HG02840 (cell line): ENCODE measurements at regions not wholly inside any gene's neighbourhood (a gene's known extent, or its start where the extent isn't known, plus 50 kb on each side); places are given as distances from the start of the nearest gene placed in this dataset.

Source experiments
- ATAC-seq: cut with Tn5 transposase; IDR thresholded peaks from one replicate; pipeline ENCODE4 v1.9.1; 2021; ENCODE audit warnings: mild to moderate bottlenecking, moderate library complexity, moderate number of reproducible peaks; ENCODE audit not compliant: unreplicated experiment, low FRiP score

GRCh38 chr17:5816491-5817070 lies 232.3 kb upstream of the NLRP1 start:
- no peak for ATAC-seq

DNA sequence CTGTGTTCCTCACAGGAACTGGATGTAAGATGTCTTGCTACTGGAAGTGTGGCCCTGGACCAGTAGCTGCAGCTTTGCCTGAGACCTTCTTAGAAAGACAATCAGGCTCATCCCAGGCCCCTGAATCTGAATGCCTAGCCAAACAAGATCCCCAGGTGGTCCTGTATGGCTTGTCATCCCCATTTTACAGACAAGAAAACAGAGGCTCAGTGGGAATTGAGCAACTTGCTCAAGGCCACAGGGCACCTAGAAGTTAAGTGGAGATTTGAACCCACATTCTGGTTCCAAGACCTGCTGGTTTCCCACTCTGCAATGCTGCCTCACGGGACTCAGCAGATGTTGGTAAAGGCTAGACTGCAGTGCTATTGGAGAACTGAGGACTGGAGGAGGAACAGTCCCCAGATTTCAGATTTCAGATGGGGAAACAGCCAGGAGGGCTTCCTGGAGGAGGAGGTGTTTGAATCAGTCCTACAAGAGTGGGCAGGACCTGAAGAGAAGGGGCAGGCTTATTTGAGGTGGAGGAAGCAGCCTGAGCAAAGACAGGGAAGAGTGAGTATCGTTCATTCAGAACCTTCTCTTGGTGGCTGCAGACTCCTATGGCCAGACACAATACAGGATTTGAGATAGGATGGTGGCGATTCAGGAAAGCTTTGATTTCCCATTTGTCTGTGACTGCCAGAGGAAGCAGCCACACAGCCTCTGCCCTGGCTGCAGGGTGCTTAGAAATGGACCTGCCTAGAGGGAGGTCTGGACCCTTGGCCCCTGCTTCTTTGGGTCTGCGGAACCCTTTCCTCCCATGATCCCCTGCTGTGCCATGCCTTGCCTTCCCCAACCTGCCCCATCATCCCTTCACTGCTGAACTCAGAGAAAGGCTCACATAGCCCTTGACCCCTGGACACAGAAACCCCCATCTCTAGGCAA lies 233.4 kb upstream of the NLRP1 start:
- ATAC-seq: no peak

DNA sequence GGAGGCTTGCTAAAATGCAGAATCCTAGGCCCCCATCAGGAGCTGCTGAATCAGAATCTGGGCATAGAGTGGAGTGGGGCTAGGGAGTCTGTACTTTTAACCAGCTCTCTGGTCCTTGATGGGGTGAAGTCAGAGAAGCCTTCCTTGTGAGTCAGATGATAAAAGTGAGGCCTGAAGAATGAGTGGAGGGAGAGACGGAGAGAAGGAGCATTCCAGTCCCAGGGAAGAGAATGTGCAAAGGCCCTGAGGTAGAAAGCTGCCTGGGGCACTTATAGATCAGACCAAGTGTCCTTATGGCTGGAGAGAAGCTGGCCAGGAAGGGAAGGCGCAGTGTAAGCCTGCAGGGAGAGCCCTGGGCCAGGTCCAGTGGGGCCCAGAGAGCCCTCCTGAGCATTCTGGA lies 235.1 kb upstream of the NLRP1 start:
- ATAC-seq: no peak

GRCh38 chr17:5819921-5820685 lies 235.8 kb upstream of the NLRP1 start:
- no peak for ATAC-seq

DNA sequence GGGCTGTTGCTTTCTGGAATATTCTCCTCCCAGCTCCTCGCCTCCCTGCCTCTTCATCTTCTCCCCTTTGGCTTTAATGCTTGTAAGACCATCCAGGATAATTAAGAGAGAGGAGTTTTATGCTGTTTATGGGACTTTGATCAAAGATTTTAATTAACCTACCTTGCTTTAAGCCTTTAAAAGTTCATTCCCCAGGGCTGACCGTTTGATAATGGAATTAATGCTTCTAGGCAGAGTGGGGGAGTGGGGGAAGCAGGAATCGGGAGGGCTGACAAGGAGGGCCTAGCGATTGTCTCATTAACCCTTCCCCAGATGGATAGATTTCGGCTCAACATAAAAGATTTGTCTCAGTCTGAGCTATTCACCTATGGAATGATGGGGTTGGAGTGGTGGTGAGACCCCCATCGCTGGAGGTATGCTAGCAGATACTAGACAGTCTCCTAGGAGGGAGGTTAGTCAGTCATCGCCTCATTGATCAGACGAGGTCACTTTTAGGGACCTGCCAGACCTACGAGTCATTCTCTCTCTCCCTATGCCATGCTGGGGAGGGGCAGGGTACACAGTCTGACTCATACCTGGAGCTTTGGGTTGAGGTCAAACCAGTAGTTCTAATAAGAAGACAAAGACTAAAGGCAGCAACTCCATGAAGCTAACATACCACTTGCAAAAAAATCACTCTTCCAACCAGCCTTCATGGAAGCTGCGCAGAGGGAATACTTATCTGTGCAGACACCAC lies 236.6 kb upstream of the NLRP1 start:
- ATAC-seq: no peak

DNA sequence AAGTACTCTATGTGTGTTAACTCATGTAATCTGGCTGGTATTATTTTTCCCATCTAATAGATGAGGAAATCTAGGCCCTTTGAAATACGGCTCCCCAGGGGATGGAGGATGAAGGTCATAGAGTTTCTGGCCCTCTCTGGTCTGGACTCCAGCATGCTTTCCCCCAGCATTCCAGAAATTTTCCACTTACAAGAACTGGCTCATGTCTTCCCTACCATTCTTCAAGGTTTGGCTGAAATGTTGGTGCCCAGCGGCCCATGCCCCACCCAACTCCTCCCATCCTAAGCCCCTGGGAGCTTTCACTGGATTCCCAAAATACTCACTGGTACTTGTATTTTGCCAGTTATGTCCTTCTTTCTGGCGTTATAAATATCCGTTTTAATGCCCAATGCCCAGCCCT lies 237.5 kb upstream of the NLRP1 start:
- ATAC-seq: no peak

GRCh38 chr17:5822281-5823060 lies 238.2 kb upstream of the NLRP1 start:
- ATAC-seq: no peak

DNA sequence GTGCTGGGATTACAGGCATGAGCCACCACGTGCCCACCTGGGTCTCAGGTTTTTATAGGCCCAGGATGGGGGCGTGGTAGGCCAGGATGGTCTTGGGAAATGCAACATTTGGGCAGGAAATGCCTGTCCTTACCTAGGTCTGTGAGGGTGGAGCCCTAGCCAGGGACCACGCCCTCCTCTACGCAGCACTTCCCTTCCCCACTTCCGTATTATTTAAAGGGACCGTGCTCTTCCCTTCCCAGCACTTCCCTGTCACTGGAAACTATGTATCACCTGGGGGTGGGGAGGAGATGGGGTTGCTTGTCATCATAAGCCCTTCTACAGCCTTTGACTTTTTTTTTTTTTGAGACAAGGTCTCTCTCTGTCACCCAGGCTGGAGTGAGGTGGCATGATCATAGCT lies 238.9 kb upstream of the NLRP1 start:
- ATAC-seq: no peak

GRCh38 chr17:5825717-5826330 lies 241.5 kb upstream of the NLRP1 start:
- ATAC-seq: no peak

- ATAC-seq: no peak
Measured at GRCh38 chr17:5826384-5826783, 242.1 kb upstream of the NLRP1 start.

GRCh38 chr17:5830921-5831320 lies 239.3 kb upstream of the WSCD1 start:
- ATAC-seq: no peak

GRCh38 chr17:5832886-5833285 lies 237.3 kb upstream of the WSCD1 start:
- ATAC-seq: no peak

- ATAC-seq: no peak
Measured at GRCh38 chr17:5837055-5837491, 233.1 kb upstream of the WSCD1 start.

DNA sequence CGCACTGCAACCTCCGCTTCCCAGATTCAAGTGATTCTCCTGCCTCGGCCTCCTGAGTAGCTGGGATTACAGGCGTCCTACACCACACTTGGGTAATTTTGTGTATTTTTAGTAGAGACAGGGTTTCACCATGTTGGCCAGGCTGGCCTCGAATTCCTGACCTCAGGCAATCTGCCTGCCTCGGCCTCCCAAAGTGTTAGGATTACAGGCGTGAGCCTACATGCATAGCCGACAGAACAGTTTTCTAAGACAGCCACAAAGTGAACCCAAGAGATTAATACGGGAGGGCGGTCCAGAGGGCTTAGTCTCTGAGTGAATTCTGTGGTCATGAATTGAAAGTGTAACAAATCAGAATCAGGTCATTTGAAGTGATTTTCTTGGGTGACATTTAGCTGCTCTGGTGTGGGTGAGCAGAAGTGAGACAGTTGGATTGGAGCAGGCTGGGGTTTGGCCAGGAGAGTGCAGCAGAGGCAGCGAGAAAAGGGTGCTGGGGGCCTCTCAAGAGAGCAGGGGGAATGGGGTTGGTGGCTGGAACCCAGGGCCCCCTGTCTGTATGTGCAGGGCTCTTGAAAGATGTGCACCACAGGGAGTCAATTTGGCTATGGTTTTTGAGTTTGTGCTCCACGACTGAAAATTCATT lies 231.4 kb upstream of the WSCD1 start:
- no peak for ATAC-seq

DNA sequence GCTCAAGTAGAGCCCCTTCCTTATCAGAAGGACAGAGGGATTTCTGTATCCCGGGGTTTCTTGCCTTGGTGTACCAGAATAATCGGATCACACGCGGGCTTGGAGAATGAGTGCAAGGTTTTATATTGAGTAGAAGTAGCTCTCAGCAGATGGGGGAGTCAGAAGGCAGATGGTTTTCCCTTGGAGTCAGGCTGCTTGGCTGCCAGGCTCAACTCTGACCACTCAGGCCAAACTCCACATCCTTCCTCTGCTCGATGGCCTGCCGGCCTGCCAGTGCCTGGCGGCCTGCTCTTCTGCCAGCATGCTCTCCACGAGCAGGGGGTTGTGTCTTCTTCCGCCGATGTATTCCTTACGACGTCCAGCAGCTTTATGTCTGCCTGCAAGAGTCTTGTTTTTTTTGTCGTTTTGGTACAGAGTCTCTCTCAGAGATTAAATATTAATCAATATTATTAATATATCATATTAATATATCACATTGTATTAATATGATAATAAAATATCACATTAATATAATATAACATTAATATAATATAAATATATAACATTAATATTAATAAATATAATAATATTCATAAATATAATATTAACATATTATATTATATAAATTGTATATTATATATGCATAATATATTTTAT lies 229.2 kb upstream of the WSCD1 start:
- ATAC-seq: no peak

DNA sequence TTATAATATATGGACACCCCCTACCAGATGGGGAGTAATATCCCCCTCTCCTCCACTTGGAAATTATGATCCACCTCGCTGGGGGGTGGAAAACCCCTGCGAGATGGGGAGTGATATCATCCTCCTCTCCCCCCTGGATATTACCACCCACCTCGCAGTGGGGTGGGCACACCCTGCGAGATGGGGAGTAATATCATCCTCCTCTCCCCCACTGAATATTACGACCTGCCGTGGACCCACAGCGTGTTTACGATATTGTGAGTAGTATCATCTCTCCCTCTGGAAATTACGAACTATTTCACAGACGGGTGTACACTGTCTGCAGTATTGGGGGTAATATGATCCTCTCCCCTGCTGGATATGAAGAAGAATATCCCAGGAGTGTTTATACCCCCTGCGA lies 228.3 kb upstream of the WSCD1 start:
- ATAC-seq: no peak

- no peak for ATAC-seq
Measured at GRCh38 chr17:5843366-5844026, 226.7 kb upstream of the WSCD1 start.

DNA sequence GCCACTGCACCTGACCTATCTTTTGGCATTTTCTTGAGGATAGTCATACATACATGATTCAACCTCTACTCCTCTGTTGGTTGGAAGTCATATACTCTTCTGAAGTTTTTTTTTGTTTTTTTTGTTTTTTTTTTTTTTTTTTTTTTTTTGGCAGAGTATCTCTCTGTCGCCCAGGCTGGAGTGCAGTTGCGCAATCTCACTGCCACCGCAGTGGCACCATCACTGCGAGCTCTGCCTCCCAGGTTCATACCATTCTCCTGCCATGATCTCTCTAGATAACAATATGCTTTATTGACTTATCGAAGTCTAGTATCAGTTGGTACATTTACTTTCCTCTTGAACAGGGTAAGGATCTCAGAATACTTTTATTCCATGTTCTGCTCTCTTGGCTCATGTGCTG lies 224.2 kb upstream of the WSCD1 start:
- no peak for ATAC-seq
